ENCODE measurements at regions not wholly inside any gene's neighbourhood (a gene's known extent, or its start where the extent isn't known, plus 50 kb on each side); places are given as distances from the start of the nearest gene placed in this dataset.

GRCh38 chr10:34886906-34887642 is 72.0 kb upstream of the PARD3 start:
- TF ChIP-seq CTCF (IDR thresholded peaks at IDR 0.05) (no peak), POLR2A (IDR thresholded peaks at IDR 0.05) (no peak)
